Activated naive CD8-positive, alpha-beta T cell treated with anti-CD3 and anti-CD28 coated beads, Interleukin-2, amount 50 U/mL, for 16 hours (primary cell): ENCODE measurements at regions not wholly inside any gene's neighbourhood (a gene's known extent, or its start where the extent isn't known, plus 50 kb on each side); places are given as distances from the start of the nearest gene placed in this dataset.

Experiments used
- DNase-seq: peaks from one replicate; pipeline ENCODE4 v3.0.0-alpha.2; 2020; ENCODE audit warnings: low read depth, low spot score

DNA sequence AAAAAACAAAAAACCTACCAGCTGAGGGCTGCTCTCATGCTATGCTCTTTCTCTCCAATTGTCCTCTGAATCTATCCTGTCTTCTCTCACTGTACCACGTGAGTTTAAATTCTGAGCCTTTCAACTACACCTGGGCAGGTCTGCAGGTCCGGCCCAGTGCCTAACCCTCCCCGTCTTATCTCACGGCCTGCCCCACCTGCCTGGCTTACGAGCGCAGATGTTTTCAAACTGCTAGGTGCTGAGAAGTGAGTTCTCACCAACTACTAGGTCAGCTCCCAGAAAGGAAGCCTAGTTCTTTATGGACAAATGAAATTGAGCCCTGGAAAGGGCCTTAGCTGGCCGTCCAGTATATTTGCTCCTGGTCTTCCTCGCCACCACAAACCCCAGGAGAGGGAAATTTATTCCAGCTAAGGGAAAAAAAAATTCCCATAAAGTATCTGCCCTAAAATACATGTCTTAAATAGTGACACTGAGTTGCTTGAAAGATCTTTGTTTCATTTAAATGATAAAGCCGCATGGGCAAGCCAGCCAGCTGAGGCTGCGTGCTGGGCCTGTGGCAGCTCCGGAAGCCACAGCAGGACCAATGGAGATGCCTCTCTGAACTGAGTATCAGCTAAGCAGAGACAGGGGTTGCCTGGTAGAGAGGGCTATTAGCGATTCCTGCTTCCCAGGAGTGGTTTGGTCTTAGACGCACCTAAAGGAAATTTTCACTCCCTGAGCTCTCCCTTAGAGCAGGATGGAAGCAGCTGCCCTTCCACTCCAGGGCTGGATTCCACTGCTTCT, 92.5 kb upstream of the NCK2 start:
- DNase-seq: no peak

- no peak for DNase-seq
These were observed 95.2 kb upstream of the NCK2 start for GRCh38 chr2:105649534-105649933.

- DNase-seq: no peak
These were observed 97.0 kb upstream of the NCK2 start for GRCh38 chr2:105647731-105648130.

DNA sequence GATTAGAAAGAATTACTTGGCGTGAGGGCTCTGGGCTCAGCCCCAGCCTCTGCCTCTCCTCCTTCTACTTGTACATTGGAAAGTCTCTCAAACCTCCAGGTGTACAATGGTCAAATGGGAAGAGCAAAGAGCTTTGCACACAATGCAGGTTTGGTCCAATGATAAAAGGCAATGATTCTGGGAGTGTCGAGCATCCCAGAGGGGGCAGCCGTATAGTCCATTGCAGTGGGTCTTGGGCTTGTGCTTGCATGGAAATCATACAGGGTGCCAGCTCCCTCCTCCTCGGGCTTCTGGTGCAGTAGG, 98.0 kb upstream of the NCK2 start:
- DNase-seq: no peak

- no peak for DNase-seq
These were observed 98.6 kb upstream of the NCK2 start for GRCh38 chr2:105645938-105646773.

GRCh38 chr2:105645031-105645937, 99.4 kb upstream of the NCK2 start:
- DNase-seq: no peak

DNA sequence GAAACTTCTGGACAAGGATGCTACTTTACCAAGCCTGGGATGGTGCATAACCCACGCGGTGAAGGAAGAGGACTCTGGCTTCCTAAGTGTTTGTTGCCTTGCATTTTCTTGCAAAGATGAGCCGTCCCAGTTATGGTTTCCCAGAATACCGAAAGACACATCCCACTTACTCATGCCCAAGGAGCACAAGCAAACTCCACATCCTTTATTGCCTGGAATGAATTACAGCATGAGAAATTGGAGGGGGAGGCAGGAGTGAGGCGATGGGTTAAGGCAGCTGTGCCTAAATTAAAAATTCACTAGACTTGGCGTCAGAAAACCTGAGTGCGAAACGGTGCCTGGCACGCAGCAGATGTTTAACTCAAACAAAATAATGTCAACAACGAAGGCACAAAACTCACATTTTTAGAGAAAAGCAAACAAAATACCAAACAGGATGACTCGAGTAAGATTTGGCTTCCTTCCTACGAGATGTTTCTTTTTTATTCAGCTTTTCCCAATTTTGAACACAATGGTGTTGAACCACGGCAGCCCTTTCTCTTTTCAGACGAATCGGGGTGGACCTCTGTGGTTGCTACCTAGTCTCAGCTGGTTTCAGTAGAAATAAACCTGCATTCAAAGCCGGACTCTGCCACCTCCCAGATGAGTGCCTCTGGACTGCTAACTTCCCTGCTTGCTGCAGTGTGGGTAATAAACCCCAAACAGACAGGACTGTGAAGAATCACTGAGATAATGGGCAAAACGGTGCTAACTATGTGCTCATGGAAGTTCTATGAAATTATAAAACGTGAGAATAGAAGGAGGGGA, 100.3 kb upstream of the NCK2 start:
- DNase-seq: no peak

DNA sequence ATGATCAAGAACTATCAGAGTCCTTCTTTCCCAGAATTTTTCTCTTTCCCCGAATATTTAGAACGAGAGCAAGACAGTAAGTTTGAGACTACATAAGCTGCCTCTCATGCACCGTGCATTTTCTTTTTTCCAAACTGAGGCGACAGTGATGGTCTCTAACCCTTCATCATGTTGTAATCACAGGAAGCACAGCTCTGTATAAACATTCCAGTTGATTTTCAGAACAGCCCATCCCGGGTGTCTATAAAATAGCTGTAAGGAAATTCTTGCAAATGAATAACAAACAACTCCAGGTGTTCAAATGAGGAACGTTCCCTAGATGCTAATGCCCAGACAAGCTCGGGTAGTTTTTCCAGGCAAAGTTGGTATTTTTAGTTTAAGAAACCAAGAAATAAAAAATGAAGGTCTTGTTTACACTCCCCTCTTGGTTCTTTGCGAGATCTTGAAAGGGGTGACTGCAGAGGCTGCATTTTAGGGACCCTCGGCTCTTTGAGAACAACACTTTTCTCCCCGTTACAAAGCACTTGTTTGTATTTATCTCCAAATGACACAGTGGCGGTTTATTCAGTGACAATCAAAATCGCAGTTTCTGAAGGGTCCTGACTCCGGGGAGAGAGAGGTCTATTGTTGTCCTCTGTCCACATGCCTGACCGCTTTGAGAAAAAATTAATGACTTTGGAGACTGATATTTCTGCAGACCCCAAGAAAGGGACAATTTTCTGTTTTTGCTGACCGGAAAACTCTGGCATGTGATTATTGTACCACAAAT, 101.1 kb upstream of the NCK2 start:
- DNase-seq: no peak

GRCh38 chr2:105641389-105641811, 103.3 kb upstream of the NCK2 start:
- DNase-seq: no peak

DNA sequence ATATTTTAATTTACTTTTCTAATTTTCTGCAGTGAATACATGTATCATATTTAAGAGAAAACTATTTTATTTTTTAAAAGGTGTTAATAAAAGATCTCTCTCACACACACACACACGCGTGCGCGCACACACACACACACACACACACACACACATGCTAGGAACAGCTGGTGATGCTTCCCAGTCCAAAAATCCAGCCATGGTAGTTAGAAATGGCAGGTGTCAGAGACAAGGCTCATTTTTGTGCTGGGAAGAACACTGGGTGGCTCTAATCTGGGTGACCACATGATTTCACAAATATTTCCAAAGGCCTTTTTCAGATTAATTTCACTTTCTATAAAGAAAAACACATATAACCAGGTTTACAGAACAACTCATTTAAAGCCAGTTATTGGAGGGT, 104.5 kb upstream of the NCK2 start:
- no peak for DNase-seq

- DNase-seq: no peak
These were observed 108.5 kb upstream of the NCK2 start for GRCh38 chr2:105636109-105636740.

DNA sequence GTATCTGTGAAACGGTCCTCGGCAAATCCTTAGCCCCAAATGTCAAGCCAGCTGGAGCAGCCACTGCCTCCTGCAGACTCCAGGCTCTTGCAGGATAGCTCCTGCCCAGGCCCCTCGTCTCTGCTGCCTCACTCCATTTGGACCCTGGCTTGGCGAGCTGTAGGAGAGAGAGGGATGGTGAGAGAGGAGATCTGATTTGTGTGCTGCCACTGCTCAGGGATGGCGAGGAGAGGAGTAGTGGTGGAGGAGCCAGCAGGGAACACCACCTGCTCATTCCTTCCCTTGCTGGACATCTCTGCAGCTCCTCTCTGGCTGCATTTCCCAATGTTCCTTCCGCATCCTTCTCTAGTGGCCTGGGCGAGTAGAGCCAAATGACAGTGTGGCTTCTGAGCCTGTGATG, 109.1 kb upstream of the NCK2 start:
- no peak for DNase-seq

DNA sequence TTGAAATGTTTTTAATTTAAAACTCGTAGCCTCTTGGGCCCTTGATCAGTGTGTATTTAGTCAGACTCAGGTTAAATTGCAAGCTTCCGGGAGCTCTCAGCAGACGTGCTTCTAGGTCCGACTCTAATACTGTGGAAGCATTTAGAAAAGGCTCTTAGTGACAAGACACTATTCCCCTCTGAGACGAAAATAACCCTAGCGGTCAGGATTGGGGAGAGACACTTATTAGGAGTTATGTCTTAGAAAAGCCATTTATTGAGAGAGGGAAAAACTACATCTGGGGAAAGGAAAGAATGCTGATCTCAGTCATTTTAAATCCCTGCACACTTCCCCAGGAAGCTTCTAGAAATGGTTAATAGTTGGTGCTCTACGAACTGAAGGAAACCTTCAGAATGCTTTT, 110.5 kb upstream of the NCK2 start:
- DNase-seq: no peak

- DNase-seq: no peak
These were observed 112.8 kb upstream of the NCK2 start for GRCh38 chr2:105631922-105632321.

GRCh38 chr2:105631011-105631410, 113.7 kb upstream of the NCK2 start:
- no peak for DNase-seq

DNA sequence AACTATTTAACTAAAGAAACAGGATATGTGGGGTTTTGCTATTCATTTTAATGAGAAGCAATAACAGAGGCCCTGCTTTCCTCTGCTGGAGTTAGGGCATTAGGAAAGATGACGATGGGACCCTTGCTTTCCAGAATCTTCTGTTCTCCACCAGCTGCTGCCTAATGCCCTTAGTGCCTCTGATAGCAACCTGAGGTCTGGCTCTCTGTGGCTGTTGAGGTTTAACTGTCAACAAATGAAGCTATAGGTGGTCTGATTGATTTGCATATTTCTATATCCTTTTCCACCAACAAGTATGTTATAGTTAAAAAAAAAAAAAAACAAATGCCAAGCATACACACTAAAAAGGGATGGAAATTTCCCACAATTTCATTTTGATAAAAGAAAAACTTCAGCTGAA, 115.1 kb upstream of the NCK2 start:
- no peak for DNase-seq

DNA sequence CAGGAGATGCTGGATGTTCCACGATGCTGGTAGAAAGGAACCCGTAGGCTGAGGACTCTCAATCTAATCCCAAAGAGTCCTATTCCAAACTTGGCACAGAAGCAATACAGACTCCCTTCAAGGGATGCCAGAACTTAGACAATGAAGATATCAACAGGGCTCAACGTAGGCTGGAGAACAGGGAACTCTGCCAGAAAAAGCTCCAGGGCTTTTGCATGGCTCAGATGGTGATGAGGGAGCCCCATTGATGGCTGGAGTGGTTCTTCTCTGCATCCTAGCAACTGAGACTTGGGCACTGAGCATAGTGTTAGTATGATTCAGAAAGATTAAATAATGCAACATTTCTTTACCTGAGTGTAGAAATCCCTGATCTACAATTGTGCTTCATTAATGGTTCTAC, 117.2 kb upstream of the NCK2 start:
- DNase-seq: no peak

- no peak for DNase-seq
These were observed 117.8 kb upstream of the NCK2 start for GRCh38 chr2:105626966-105627340.

DNA sequence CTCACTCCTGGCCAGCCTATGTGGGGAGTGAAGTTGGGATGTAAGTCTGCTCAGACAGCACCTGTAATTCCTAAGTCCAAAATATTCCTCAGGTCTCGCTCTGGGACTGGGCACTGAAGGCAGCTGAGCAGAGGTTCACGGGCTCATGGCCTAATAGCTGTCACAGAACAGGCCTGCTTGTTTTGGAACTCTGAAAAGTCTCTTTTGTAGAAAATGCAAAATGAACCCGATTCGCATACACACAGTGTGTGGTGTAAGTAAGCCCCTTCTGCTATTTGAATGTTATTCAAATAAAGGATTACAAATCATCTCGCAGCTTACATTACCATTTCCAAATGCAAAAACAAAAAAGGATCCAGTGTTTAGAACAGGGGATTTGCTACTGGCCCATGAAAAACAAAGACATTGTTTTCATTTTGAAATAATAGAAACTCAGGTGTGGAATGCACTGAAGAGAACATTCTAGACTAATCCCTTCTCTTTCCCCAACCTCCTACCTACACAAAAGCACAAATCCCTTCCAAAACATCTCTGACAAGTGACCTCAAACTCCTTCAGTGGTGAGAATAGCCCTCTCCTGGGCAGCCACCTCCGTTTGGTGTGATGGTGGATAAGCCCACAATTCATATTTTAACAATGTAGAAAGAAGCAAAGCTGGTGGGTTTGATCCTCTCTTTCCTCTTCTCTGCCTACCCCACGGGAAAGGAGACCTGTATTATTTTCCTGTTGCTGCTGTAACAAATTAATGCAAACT, 118.3 kb upstream of the NCK2 start:
- DNase-seq: no peak
